ENCODE measurements at regions not wholly inside any gene's neighbourhood (a gene's known extent, or its start where the extent isn't known, plus 50 kb on each side); places are given as distances from the start of the nearest gene placed in this dataset.

GRCh38 chr3:103342205-103342731, 907.5 kb downstream of the ZPLD1 start:
- TF ChIP-seq CTCF (IDR thresholded peaks at IDR 0.05; ENCODE audit: extremely low read depth, missing control alignments): no peak
- DNase-seq (ENCODE audit: low spot score): no peak

- no peak for TF ChIP-seq CTCF (IDR thresholded peaks at IDR 0.05; ENCODE audit: extremely low read depth, missing control alignments)
- no peak for DNase-seq (ENCODE audit: low spot score)
Observed at GRCh38 chr3:103349760-103350159, 914.9 kb downstream of the ZPLD1 start.

- DNase-seq (ENCODE audit: low spot score): no peak
- TF ChIP-seq CTCF (IDR thresholded peaks at IDR 0.05; ENCODE audit: extremely low read depth, missing control alignments): no peak
Observed at GRCh38 chr3:103365467-103365866, 930.7 kb downstream of the ZPLD1 start.

GRCh38 chr3:103367481-103367880, 932.7 kb downstream of the ZPLD1 start:
- no peak for TF ChIP-seq CTCF (IDR thresholded peaks at IDR 0.05; ENCODE audit: extremely low read depth, missing control alignments)
- DNase-seq (ENCODE audit: low spot score): no peak

- no peak for TF ChIP-seq CTCF (IDR thresholded peaks at IDR 0.05; ENCODE audit: extremely low read depth, missing control alignments)
- no peak for DNase-seq (ENCODE audit: low spot score)
Observed at GRCh38 chr3:103371411-103371810, 936.6 kb downstream of the ZPLD1 start.

GRCh38 chr3:103372031-103372430, 937.2 kb downstream of the ZPLD1 start:
- no peak for DNase-seq (ENCODE audit: low spot score)
- TF ChIP-seq CTCF (IDR thresholded peaks at IDR 0.05; ENCODE audit: extremely low read depth, missing control alignments): no peak

GRCh38 chr3:103380391-103380790, 945.6 kb downstream of the ZPLD1 start:
- TF ChIP-seq CTCF (IDR thresholded peaks at IDR 0.05; ENCODE audit: extremely low read depth, missing control alignments): no peak
- no peak for DNase-seq (ENCODE audit: low spot score)

Data from GM20000 (cell line).